Hepatocyte (in vitro differentiated cells): ENCODE measurements at regions not wholly inside any gene's neighbourhood (a gene's known extent, or its start where the extent isn't known, plus 50 kb on each side); places are given as distances from the start of the nearest gene placed in this dataset.
"Not testable (repeated sequence)": the region's sequence is repeated elsewhere in the genome, so short reads cannot be mapped to it uniquely, and the experiment has no call there.

Experiments
- DNase-seq: peaks from one replicate; pipeline ENCODE4 v3.0.0-alpha.2; 2016; ENCODE audit warnings: low spot score
- H2AFZ ChIP-seq: fragments of 200-600 bp; sonication (generic); 2 replicates; pipeline ENCODE4 v1.6.0; 2016; ENCODE audit warnings: antibody characterized with exemption, mild to moderate bottlenecking
- H3K27ac ChIP-seq: fragments of 200-600 bp; sonication (generic); 2 replicates; pipeline ENCODE4 v1.5.1; 2016; ENCODE audit warnings: mild to moderate bottlenecking
- H3K27me3 ChIP-seq: fragments of 200-600 bp; sonication (generic); 2 replicates; pipeline ENCODE4 v1.6.1; 2016
- H3K36me3 ChIP-seq: fragments of 200-600 bp; sonication (generic); replicated peaks from 2 replicates; pipeline ENCODE4 v1.5.1; 2016; ENCODE audit warnings: low read depth; ENCODE audit not compliant: insufficient read depth
- H3K4me1 ChIP-seq: fragments of 200-600 bp; sonication (generic); 2 replicates; pipeline ENCODE4 v1.5.1; 2016; ENCODE audit warnings: mild to moderate bottlenecking, moderate library complexity; ENCODE audit not compliant: insufficient read depth
- H3K4me2 ChIP-seq: fragments of 200-600 bp; sonication (generic); 2 replicates; pipeline ENCODE4 v1.6.0; 2016
- H3K4me3 ChIP-seq: fragments of 200-600 bp; sonication (generic); 2 replicates; pipeline ENCODE4 v1.5.1; 2016; ENCODE audit warnings: mild to moderate bottlenecking
- H3K79me2 ChIP-seq: fragments of 200-600 bp; sonication (generic); 2 replicates; pipeline ENCODE4 v1.6.0; 2017; ENCODE audit warnings: mild to moderate bottlenecking
- H3K9me2 ChIP-seq: fragments of 200-600 bp; sonication (generic); replicated peaks from 2 replicates; pipeline ENCODE4 v1.6.0; 2017; ENCODE audit warnings: mild to moderate bottlenecking; ENCODE audit not compliant: insufficient read depth
- H3K9me3 ChIP-seq: fragments of 200-600 bp; sonication (generic); 2 replicates; pipeline ENCODE4 v1.5.1; 2016; ENCODE audit warnings: low read depth, mild to moderate bottlenecking
- H4K20me1 ChIP-seq: fragments of 200-600 bp; sonication (generic); 2 replicates; pipeline ENCODE4 v1.6.0; 2016; ENCODE audit warnings: mild to moderate bottlenecking; ENCODE audit not compliant: insufficient read depth, poor library complexity, severe bottlenecking
- WGBS: methylation state at CpG from one replicate; pipeline ENCODE4 v1.1.6; 2016; ENCODE audit warnings: low lambda C conversion rate; ENCODE audit errors: missing lambda C conversion rate; 5-methylcytosine and 5-hydroxymethylcytosine counted together
- TF ChIP-seq, protein P1 (sequence below): fragments of 200-600 bp; sonication (generic); IDR thresholded peaks from 2 replicates; pipeline ENCODE4 v1.5.1; 2016; ENCODE audit warnings: antibody characterized with exemption, mild to moderate bottlenecking; ENCODE audit not compliant: poor library complexity

DNA sequence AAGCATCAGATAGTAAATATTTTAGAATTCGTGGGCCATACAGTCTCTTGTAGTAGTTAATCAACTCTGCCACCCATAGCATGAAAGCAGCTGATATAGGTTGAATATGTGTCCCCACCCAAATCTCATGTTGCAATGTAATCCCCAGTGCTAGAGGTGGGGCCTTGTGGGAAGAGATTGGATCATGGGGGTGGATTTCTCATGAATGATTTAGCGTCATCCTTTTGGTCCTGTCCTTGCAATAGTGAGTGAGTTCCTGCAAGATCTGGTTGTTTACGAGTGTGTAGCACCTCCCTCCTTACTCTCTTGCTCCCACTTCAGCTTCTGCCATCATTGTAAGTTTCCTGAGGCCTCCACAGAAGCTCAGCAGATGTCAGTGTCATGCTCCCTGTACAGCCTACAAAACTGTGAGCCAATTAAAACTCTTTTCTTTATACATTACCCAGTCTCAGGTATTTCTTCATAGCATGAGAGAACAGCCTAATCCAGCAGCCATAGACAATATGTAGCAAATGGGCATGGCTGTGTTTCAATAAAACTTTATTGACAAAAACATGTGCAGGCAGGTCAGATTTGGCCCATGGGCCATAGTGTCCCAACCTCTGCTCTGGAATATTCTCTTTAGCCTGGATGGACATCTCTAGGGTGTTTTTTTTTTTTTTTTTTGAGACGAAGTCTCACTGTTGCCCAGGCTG lies 97.9 kb upstream of the FAM90A1 start:
- 68% methylated on average over 4 of the region's 4 CpGs for WGBS
- H3K9me2 ChIP-seq, DNase-seq, H3K4me3 ChIP-seq, H3K79me2 ChIP-seq, H3K4me2 ChIP-seq, H2AFZ ChIP-seq, H3K36me3 ChIP-seq, H3K27me3 ChIP-seq, H3K9me3 ChIP-seq, H3K27ac ChIP-seq, H3K4me1 ChIP-seq, H4K20me1 ChIP-seq: not testable (repeated sequence)

DNA sequence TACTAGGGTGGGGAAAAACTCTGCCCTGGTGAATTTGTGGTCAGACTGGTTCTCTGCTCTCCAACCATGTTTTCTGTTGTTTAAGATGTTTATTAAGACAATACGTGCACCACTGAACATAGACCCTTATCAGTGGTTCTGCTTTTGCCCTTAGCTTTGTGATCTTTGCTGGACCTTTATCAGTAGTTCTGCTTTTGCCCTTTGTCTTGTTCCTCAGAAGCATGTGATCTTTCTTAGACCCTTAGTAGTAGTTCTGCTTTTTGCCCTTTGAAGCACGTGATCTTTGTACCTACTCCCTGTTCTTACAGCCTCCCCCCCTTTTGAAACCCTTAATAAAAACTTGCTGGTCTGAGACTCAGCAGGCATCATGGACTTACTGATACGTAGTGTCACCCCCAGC lies 101.4 kb upstream of the FAM90A1 start:
- H3K36me3 ChIP-seq, H3K27me3 ChIP-seq, H3K4me2 ChIP-seq, H3K4me1 ChIP-seq, H2AFZ ChIP-seq, H3K9me3 ChIP-seq, H3K4me3 ChIP-seq, H3K27ac ChIP-seq, H3K79me2 ChIP-seq, H4K20me1 ChIP-seq, DNase-seq, H3K9me2 ChIP-seq: not testable (repeated sequence)
- 84% methylated on average over 3 of the region's 3 CpGs for WGBS

DNA sequence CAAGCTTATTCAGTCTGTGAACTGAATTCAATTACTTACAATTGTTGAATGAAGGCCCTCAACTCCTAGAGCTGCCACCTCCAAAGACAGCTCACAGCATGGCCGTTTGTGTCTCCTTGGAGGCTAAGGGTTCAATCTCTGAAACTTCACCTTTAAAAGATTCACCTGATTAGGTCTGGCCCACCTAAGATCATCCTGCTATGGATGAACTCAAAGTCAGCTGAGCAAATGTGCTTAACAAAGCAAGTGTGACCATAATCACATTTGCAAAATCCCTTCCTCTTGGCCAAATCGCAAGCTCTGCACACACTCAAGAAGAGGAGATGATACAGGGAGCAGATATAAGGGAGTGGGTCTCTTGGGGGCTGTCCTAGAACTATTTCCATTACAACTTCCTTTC lies 105.0 kb upstream of the FAM90A1 start:
- not testable (repeated sequence) for H4K20me1 ChIP-seq, H3K4me1 ChIP-seq, H3K4me2 ChIP-seq, H3K9me2 ChIP-seq, H3K4me3 ChIP-seq, DNase-seq, H2AFZ ChIP-seq, H3K27ac ChIP-seq, H3K79me2 ChIP-seq, H3K36me3 ChIP-seq, H3K9me3 ChIP-seq, H3K27me3 ChIP-seq
- WGBS: 100% methylated on average over 2 of the region's 2 CpGs

DNA sequence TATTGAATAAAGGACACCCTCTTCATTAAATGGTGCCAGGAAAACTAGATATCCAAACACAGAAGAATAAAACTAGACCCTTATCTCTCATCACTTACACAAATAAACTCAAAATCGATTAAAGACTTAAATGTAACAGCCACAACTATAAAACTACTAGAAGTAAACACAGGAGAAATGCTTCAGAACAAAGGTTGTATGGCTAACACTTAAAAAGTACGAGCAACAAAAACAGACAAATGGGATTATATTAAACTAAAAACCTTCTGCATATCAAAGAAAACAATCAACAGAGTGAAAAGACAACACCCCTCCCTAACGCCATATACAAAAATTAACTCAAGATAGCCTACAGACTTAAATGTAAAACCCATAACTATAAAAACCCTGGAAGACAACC lies 104.7 kb upstream of the CLEC6A start:
- not testable (repeated sequence) for H3K79me2 ChIP-seq, H3K27ac ChIP-seq, H3K4me3 ChIP-seq, H3K4me2 ChIP-seq, H4K20me1 ChIP-seq, H3K4me1 ChIP-seq, H3K36me3 ChIP-seq, DNase-seq, H3K9me3 ChIP-seq, H2AFZ ChIP-seq, H3K9me2 ChIP-seq, H3K27me3 ChIP-seq
- WGBS: 81% methylated on average over 3 of the region's 3 CpGs

DNA sequence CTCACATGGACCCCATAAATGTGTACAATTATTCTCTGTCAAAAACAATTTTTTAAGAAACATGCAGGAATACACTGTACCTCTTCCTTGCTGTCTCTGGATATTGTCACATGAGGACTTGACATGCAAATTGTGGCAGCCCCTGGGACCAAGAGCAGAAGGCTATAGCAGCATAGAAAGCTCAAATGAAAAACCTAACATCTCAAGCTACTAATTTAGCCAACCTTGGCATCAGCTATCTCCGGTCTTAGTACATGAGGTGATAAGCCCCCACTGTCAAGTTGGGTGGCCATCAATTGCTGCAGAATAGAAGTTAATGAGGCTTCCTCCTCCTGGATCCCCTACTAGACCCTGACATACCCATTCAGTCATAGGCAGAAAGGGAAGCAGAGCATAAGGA lies 101.0 kb upstream of the CLEC6A start:
- H3K79me2 ChIP-seq, H3K9me3 ChIP-seq, H4K20me1 ChIP-seq, DNase-seq, H3K27ac ChIP-seq, H3K4me3 ChIP-seq, H3K27me3 ChIP-seq, H3K4me2 ChIP-seq, H2AFZ ChIP-seq, H3K4me1 ChIP-seq, H3K9me2 ChIP-seq, H3K36me3 ChIP-seq: not testable (repeated sequence)
- 48% methylated on average over 1 of the region's 1 CpG for WGBS

DNA sequence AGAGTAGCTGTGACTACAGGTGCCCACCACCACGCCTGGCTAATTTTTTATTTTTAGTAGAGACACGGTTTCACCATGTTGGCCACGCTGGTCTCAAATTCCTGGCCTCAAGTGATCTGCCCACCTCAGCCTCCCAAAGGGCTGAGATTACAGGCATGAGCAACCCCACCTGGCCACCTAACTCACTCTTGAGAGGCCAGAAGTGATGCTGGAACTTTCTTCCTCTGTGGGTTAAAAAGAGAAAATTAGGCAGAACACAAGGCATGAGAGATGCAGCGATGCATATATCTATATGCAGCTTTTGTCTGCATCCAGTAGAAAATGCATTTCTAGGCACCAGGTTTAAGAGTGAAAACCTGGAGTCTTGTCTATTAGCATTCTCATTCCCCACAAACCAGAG lies 100.2 kb upstream of the CLEC6A start:
- DNase-seq, H3K36me3 ChIP-seq, H3K4me1 ChIP-seq, H3K79me2 ChIP-seq, H3K4me3 ChIP-seq, H2AFZ ChIP-seq, H4K20me1 ChIP-seq, H3K4me2 ChIP-seq, H3K9me3 ChIP-seq, H3K27me3 ChIP-seq, H3K27ac ChIP-seq, H3K9me2 ChIP-seq: not testable (repeated sequence)
- WGBS: 98% methylated on average over 4 of the region's 4 CpGs

DNA sequence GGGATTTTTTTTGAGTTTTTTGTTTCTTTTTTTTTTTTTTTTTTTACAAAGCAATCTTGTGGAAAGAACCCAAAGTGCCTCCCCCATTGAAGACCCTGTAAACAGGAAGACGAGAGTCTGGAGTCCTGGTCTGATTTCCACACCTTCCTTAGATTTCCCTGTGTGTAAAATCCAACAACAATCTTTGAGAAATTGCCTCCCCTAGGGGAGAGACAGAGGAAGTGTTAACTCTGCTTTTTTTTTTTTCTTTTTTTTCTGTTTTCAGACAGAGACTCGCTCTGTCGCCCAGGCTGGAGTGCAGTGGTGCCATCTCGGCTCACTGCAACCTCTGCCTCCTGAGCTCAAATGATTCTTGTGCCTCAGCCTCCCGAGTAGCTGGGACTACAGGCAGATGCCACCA lies 82.0 kb upstream of the CLEC6A start:
- H3K4me1 ChIP-seq, H3K27ac ChIP-seq, H3K79me2 ChIP-seq, H3K4me2 ChIP-seq, H3K9me2 ChIP-seq, H3K27me3 ChIP-seq, H3K4me3 ChIP-seq, H2AFZ ChIP-seq, H4K20me1 ChIP-seq, H3K36me3 ChIP-seq, H3K9me3 ChIP-seq: not testable (repeated sequence)
- TF ChIP-seq, protein P1, sequence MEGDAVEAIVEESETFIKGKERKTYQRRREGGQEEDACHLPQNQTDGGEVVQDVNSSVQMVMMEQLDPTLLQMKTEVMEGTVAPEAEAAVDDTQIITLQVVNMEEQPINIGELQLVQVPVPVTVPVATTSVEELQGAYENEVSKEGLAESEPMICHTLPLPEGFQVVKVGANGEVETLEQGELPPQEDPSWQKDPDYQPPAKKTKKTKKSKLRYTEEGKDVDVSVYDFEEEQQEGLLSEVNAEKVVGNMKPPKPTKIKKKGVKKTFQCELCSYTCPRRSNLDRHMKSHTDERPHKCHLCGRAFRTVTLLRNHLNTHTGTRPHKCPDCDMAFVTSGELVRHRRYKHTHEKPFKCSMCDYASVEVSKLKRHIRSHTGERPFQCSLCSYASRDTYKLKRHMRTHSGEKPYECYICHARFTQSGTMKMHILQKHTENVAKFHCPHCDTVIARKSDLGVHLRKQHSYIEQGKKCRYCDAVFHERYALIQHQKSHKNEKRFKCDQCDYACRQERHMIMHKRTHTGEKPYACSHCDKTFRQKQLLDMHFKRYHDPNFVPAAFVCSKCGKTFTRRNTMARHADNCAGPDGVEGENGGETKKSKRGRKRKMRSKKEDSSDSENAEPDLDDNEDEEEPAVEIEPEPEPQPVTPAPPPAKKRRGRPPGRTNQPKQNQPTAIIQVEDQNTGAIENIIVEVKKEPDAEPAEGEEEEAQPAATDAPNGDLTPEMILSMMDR: peak; percentile 56
- peak; percentile 28 for DNase-seq
- 23% methylated on average over 5 of the region's 5 CpGs for WGBS

DNA sequence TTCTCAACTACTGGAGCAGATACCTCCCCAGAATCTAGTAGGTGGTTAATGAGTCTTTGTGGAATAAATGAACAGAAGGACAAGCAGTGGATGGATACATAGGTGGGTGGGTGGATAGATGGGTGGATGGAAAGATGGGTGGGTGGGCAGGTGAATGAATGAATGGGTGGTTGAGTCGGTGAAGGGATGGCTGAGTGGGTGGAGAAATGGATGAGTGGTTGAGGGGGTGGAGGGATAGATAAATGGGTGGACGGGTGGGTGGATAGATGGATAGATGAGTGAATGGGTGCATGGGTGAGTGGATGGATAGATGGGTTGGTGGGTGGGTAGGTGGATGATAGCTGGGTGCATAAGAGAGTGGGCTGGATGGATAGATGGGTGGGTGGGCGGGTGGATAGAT lies 80.6 kb upstream of the CLEC6A start:
- H3K79me2 ChIP-seq, H3K4me1 ChIP-seq, H3K9me2 ChIP-seq, H4K20me1 ChIP-seq, H3K4me3 ChIP-seq, H2AFZ ChIP-seq, H3K27ac ChIP-seq, H3K9me3 ChIP-seq, DNase-seq, H3K4me2 ChIP-seq, H3K36me3 ChIP-seq, H3K27me3 ChIP-seq: not testable (repeated sequence)
- WGBS: 100% methylated on average over 2 of the region's 3 CpGs
